ENCODE measurements at regions not wholly inside any gene's neighbourhood (a gene's known extent, or its start where the extent isn't known, plus 50 kb on each side); places are given as distances from the start of the nearest gene placed in this dataset.
"Not testable (repeated sequence)": the region's sequence is repeated elsewhere in the genome, so short reads cannot be mapped to it uniquely, and the experiment has no call there.

GRCh38 chr12:67086116-67086515 is 183.0 kb upstream of the CAND1 start:
- DNase-seq = no peak

- no peak for DNase-seq
These were observed 180.6 kb upstream of the CAND1 start for GRCh38 chr12:67088401-67089118.

- DNase-seq = no peak
These were observed 178.0 kb upstream of the CAND1 start for GRCh38 chr12:67091204-67091603.

- DNase-seq = no peak
These were observed 177.5 kb upstream of the CAND1 start for GRCh38 chr12:67091678-67092077.

GRCh38 chr12:67092934-67093333 is 176.2 kb upstream of the CAND1 start:
- DNase-seq = not testable (repeated sequence)

GRCh38 chr12:67096533-67097318 is 172.4 kb upstream of the CAND1 start:
- DNase-seq = no peak

- DNase-seq = no peak
These were observed 169.3 kb upstream of the CAND1 start for GRCh38 chr12:67099858-67100257.

- DNase-seq = no peak
These were observed 165.6 kb upstream of the CAND1 start for GRCh38 chr12:67103521-67103920.

GRCh38 chr12:67107235-67107634 is 161.9 kb upstream of the CAND1 start:
- no peak for DNase-seq

GRCh38 chr12:67107751-67108269 is 161.3 kb upstream of the CAND1 start:
- DNase-seq = no peak

- DNase-seq = not testable (repeated sequence)
These were observed 158.8 kb upstream of the CAND1 start for GRCh38 chr12:67110345-67110744.

GRCh38 chr12:67111182-67111581 is 158.0 kb upstream of the CAND1 start:
- DNase-seq = no peak

- DNase-seq = peak; percentile 45
These were observed 156.6 kb upstream of the CAND1 start for GRCh38 chr12:67112586-67112985.

- DNase-seq = no peak
These were observed 153.0 kb upstream of the CAND1 start for GRCh38 chr12:67116134-67116533.

- DNase-seq = no peak
These were observed 146.6 kb upstream of the CAND1 start for GRCh38 chr12:67122584-67122983.

GRCh38 chr12:67137256-67137655 is 131.9 kb upstream of the CAND1 start:
- no peak for DNase-seq

- DNase-seq = no peak
These were observed 127.7 kb upstream of the CAND1 start for GRCh38 chr12:67141296-67142018.

- DNase-seq = no peak
These were observed 123.5 kb upstream of the CAND1 start for GRCh38 chr12:67145692-67146091.

GRCh38 chr12:67147030-67147429 is 122.1 kb upstream of the CAND1 start:
- DNase-seq = no peak

- DNase-seq = no peak
These were observed 121.7 kb upstream of the CAND1 start for GRCh38 chr12:67147447-67147846.

GRCh38 chr12:67148265-67148664 is 120.9 kb upstream of the CAND1 start:
- no peak for DNase-seq

GRCh38 chr12:67151886-67152285 is 117.3 kb upstream of the CAND1 start:
- DNase-seq = no peak

- no peak for DNase-seq
These were observed 116.7 kb upstream of the CAND1 start for GRCh38 chr12:67152451-67152850.
